ENCODE measurements at regions not wholly inside any gene's neighbourhood (a gene's known extent, or its start where the extent isn't known, plus 50 kb on each side); places are given as distances from the start of the nearest gene placed in this dataset.

DNA sequence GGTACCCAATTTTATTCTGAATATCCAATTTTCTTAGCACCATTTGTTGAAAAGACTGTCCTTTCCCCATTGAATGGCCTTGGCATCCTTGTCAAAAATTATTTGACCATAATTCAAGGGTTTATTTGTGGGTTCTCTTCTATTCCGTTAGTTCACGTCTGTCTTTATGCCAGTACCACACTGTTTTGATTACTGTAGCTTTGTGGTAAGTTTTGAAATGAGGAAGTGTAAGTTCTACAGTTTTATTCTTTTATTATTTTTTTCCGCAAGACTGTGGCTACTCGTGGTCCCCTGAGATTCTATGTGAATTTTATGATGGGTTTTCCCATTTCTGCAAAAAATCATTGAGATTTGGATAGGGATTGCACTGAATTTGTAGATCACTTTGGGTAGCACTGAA lies 402.6 kb downstream of the PLK2 start:
- no peaks in the 10 kb centered on the region for H3K36me3 ChIP-seq
- no peak overlapping the region for H3K27ac ChIP-seq
- H3K4me3 ChIP-seq = no peak overlapping the region
- TF ChIP-seq, protein P1, sequence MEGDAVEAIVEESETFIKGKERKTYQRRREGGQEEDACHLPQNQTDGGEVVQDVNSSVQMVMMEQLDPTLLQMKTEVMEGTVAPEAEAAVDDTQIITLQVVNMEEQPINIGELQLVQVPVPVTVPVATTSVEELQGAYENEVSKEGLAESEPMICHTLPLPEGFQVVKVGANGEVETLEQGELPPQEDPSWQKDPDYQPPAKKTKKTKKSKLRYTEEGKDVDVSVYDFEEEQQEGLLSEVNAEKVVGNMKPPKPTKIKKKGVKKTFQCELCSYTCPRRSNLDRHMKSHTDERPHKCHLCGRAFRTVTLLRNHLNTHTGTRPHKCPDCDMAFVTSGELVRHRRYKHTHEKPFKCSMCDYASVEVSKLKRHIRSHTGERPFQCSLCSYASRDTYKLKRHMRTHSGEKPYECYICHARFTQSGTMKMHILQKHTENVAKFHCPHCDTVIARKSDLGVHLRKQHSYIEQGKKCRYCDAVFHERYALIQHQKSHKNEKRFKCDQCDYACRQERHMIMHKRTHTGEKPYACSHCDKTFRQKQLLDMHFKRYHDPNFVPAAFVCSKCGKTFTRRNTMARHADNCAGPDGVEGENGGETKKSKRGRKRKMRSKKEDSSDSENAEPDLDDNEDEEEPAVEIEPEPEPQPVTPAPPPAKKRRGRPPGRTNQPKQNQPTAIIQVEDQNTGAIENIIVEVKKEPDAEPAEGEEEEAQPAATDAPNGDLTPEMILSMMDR (IDR thresholded peaks at IDR 0.05) = no peak
- H3K9me3 ChIP-seq = peaks cover 0 to 5% (median 0%) of the 10 kb centered on the region in 3 donors
- H3K27me3 ChIP-seq = no peaks in the 10 kb centered on the region
- no peaks in the 10 kb centered on the region for H3K4me1 ChIP-seq
- no peak for DNase-seq
- intact Hi-C loops (cut with DNase I; ENCODE audit: low total_unique reads) = no loop called here

DNA sequence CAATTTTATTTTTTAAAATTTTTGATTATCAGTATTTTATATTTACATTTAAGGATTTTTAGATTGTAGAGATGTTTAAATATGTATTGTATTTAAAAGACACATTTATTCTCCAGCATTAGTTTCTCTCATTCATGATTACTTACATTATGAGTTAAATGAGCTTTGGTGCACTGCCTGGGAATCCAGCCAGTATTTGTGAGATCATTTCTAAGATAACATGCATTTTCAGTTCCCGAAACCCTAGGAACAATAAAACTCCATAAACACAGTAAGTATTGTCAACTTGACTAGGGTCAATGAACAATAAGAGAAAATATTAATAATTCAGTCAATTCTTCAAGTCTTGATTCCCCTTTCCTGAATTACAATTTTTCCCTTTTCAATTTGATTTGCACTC lies 403.3 kb downstream of the PLK2 start:
- TF ChIP-seq, protein P1 (IDR thresholded peaks at IDR 0.05) = no peak
- no peak for DNase-seq

DNA sequence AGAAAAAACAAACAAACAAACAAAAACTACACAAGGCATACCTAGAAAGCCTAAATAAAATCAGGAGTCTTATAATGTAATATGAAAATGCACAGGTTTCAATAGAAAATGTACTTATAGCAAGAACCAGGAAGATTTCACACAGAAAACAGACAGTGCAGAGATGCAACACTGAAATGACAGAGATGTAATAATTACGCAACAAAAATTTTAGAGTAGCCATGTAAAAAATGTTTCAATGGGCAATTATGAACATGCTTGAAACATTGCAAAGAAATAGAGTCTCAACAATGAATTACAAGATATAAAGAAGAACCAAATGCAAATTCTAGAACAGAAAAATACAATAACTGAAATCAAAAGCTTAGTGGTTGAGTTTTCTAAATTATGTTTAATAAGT lies 405.9 kb downstream of the PLK2 start:
- H3K9me3 ChIP-seq = peaks cover 0 to 5% (median 0%) of the 10 kb centered on the region in 3 donors

More for the DNA sequence above, 403.3 kb downstream of the PLK2 start:
- Histone ChIP-seq H3K27ac (no peak overlapping the region), H3K36me3 (no peaks in the 10 kb centered on the region), H3K27me3 (no peaks in the 10 kb centered on the region), H3K9me3 (peaks cover 0 to 5% (median 0%) of the 10 kb centered on the region in 3 donors), H3K4me1 (no peaks in the 10 kb centered on the region), H3K4me3 (no peak overlapping the region)
- intact Hi-C loops (cut with DNase I; ENCODE audit: low total_unique reads) = no loop called here

DNA sequence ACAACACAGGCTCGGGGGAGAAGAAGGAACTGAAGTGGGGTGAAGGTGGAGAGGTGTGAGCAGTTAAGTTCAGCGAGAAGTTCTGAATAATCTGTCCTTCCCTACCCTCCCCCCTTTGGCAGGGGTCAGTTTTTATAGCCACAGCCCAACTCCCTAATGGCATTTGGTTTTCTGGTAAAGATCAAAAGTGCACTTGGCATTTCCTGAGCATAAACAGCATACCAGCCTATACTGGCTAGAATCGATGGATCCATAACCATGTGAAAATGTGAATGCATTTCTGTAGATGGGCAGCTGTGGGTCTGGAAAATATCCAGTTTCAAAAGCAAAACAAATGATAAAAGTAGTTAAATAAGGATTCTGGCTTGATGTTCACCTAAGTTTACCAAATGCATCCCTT lies 410.9 kb downstream of the PLK2 start:
- H3K4me3 ChIP-seq = no peak overlapping the region
- no peak overlapping the region for H3K27ac ChIP-seq
- no peaks in the 10 kb centered on the region for H3K36me3 ChIP-seq
- H3K27me3 ChIP-seq = no peaks in the 10 kb centered on the region
- intact Hi-C loops (cut with DNase I; ENCODE audit: low total_unique reads) = no loop called here
- H3K4me1 ChIP-seq = no peaks in the 10 kb centered on the region
- TF ChIP-seq, protein P1 (IDR thresholded peaks at IDR 0.05) = no peak
- DNase-seq = no peak
- no peaks in the 10 kb centered on the region for H3K9me3 ChIP-seq

More for the DNA sequence above, 405.9 kb downstream of the PLK2 start:
- H3K4me3 ChIP-seq = no peak overlapping the region
- TF ChIP-seq, protein P1 (IDR thresholded peaks at IDR 0.05) = no peak
- intact Hi-C loops (cut with DNase I; ENCODE audit: low total_unique reads) = no loop called here
- H3K27ac ChIP-seq = no peak overlapping the region
- H3K36me3 ChIP-seq = no peaks in the 10 kb centered on the region
- no peaks in the 10 kb centered on the region for H3K4me1 ChIP-seq
- DNase-seq = no peak
- no peaks in the 10 kb centered on the region for H3K27me3 ChIP-seq

DNA sequence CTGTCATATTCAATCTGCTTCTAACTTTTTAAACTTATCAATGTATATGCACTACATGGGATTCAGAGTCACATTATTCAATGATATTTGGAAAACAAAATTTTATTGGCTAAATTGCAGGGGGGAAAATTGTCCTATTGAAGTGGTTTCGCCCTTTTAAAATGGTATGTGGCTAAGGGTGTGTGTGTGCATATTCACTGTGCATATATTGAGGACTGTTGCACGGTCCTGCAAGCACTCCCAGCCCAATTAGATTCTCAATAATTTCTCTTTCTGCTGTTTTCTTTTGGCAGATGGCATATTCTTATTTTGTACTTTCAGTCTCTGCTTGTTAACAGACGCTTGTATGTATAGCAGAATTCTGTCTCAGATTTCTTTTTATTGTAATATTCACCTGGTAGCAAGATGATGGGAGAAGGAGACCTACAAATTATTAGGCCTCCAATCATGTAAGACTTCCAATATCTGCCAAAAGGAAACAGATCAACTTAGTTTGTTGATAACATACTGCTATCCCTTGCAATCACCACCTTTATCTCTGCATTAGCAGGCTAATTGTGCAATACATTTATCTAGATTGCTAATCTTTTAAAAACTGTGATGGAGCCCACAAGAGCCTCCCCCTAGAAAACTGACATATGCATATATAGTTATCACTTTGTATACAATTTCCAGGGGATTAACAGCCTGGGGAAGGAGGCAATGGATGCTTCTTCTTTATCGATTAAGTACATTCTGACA lies 411.5 kb downstream of the PLK2 start:
- no peaks in the 10 kb centered on the region for H3K4me1 ChIP-seq
- H3K36me3 ChIP-seq = no peaks in the 10 kb centered on the region
- no peak overlapping the region for H3K27ac ChIP-seq
- H3K27me3 ChIP-seq = no peaks in the 10 kb centered on the region
- H3K9me3 ChIP-seq = no peaks in the 10 kb centered on the region
- DNase-seq = no peak
- intact Hi-C loops (cut with DNase I; ENCODE audit: low total_unique reads) = no loop called here
- TF ChIP-seq, protein P1 (IDR thresholded peaks at IDR 0.05) = no peak
- H3K4me3 ChIP-seq = no peak overlapping the region

All from tibial artery (tissue), 4 donors.